Fibroblast of skin of back (primary cell): ENCODE measurements at regions not wholly inside any gene's neighbourhood (a gene's known extent, or its start where the extent isn't known, plus 50 kb on each side); places are given as distances from the start of the nearest gene placed in this dataset.

Experiments
- DNase-seq: peaks from one replicate; pipeline ENCODE4 v3.0.0-alpha.2; 2013

GRCh38 chr18:69349912-69350597 is 50.6 kb upstream of the DOK6 start:
- DNase-seq: no peak
